ENCODE measurements at regions not wholly inside any gene's neighbourhood (a gene's known extent, or its start where the extent isn't known, plus 50 kb on each side); places are given as distances from the start of the nearest gene placed in this dataset.

DNA sequence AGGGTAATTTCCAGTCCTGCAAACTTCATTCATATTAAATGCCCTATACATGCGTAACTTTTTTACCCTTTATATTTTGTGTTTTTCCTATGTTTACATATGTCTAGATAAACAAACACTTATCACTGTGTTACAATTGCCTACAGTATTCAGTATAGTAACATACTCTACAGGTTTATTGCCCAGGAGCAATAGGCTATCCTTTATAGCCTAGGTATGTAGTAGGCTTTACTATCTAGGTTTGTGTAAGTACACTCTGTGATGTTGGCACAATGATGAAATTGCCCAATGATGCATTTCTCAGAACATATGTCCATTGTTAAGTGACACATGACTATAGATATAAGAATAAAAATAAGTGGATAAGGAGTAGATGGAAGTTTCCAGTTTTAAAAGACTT is 345.5 kb upstream of the C1orf87 start:
- no peak for TF ChIP-seq POLR2AphosphoS5 (IDR thresholded peaks at IDR 0.05; ENCODE audit: low read depth)
- TF ChIP-seq, protein P1, sequence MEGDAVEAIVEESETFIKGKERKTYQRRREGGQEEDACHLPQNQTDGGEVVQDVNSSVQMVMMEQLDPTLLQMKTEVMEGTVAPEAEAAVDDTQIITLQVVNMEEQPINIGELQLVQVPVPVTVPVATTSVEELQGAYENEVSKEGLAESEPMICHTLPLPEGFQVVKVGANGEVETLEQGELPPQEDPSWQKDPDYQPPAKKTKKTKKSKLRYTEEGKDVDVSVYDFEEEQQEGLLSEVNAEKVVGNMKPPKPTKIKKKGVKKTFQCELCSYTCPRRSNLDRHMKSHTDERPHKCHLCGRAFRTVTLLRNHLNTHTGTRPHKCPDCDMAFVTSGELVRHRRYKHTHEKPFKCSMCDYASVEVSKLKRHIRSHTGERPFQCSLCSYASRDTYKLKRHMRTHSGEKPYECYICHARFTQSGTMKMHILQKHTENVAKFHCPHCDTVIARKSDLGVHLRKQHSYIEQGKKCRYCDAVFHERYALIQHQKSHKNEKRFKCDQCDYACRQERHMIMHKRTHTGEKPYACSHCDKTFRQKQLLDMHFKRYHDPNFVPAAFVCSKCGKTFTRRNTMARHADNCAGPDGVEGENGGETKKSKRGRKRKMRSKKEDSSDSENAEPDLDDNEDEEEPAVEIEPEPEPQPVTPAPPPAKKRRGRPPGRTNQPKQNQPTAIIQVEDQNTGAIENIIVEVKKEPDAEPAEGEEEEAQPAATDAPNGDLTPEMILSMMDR (IDR thresholded peaks at IDR 0.05; ENCODE audit: insufficient read depth, low read length) = no peak
- TF ChIP-seq SPI1 (IDR thresholded peaks at IDR 0.05; ENCODE audit: borderline replicate concordance, low read depth) = no peak
- no peak for TF ChIP-seq GABPA (IDR thresholded peaks at IDR 0.05; ENCODE audit: low read depth)

Measured in HL-60 (cell line).